ENCODE measurements at regions not wholly inside any gene's neighbourhood (a gene's known extent, or its start where the extent isn't known, plus 50 kb on each side); places are given as distances from the start of the nearest gene placed in this dataset.
"Not testable (repeated sequence)": the region's sequence is repeated elsewhere in the genome, so short reads cannot be mapped to it uniquely, and the experiment has no call there.

DNA sequence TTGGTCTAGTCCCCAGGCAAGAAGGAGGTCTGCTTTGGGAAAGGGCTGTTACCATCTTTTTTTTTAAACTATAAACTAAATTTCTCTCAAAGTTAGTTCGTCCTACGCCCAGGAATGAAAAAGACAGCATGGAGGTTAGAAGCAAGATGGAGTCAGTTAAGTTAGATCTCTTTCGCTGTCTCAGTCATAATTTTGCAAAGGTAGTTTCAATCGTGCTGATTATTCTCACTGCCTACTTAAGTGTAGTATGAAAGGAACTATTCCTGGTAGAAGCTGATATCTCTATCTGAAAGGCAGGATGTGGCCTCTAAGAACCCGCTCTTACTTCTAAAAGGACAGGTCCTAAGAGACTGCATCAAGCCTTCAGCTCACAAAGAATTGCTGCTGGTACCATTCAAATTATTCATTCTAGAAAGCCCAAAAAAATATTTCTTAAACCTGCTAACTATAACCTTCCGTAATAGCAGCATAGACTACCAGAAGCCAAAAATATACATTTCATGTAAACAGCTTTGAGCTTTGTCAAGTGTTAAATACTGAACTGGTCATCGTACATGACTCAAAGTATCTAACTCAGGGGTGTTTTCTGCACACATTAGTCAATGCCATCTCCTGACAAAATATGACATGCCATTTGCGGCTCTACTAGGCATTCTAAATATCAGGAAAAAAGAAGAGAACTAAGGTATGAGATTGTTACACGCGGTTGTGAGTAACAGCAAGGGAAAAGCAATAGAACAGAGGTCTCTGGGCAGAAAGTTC is 96.0 kb upstream of the CCDC80 start:
- DNase-seq, result peak; percentile 19

DNA sequence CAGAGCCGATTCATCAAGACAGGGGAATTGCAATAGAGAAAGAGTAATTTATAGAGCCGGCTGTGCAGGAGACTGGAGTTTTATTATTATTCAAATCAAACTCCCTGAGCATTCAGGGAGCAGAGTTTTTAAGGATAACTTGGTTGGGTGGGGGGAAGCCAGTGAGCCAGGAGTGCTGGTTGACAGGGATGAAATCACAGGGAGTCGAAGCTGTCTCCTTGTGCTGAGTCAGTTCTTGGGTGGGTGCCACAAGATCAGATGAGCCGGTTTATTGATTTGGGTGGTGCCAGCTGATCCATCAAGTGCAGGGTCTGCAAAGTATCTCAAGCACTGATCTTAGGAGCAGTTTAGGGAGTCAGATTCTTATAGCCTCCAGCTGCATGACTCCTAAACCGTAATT is 95.4 kb upstream of the CCDC80 start:
- DNase-seq, result no peak

DNA sequence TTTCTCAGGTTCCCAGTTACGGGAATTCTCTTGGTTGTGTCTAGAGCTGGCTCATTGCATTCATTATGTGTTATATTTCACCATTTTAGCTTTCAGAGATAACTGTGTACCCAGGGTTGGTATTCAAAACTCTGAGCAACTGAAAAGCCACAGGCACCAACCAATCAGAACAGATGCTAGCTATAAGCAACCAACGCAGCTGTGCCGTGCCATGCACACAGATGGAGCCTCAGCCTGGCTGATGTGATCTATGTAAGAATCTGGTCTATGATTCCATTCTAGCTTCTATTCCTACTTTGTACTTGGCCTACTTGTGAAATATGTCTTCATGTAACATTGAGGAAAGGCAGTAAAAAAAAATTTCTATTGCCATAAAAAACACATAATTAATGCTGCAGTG is 95.0 kb upstream of the CCDC80 start:
- no peak for DNase-seq

DNA sequence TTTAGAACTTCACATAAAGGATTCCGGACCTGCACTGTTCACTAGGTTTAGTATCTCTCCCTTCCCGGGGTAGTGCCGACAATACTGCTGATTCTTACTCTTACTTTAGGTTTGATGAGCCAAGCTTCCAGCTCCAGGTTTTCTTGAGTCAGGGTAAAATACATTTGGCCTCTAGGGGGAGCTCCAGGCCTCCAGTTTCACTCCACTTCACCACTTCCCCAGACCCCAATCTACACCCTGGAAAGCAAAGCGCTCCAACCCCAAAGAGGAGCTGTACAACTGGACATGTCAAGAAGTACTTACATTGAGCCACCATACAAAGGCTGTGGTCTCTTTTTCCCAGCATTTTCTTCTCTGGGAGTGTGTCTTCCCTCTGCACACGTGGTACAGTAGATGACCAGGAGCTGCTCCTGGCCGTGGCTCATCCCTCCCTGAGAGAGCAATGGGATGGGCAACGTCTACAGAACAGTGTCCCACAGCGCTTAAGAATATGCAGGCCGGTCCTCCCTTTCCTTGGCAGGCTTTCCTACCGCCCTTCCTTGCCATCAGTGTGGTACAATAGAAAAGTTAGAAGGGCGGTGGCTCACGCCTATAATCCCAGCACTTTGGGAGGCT is 93.9 kb upstream of the CCDC80 start:
- DNase-seq, result peak; percentile 81

DNA sequence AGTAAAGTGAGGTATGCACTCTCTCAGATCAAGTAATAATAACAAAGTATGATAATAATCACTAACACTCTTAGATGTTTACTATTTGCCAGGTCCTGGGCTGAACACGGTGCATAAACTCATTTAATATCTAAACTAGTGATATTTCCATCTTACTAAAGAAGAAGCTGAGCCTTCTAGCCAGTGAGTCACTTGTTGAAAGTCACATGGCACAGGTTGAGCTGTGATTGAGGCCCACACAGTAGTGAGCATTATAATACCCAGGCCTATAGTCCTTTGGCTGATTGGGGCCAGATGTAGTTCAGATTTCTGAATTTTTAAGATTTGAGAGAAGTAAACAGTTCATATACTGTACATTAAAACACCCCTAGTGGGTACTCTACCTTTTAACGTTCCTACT is 93.2 kb upstream of the CCDC80 start:
- no peak for DNase-seq

DNA sequence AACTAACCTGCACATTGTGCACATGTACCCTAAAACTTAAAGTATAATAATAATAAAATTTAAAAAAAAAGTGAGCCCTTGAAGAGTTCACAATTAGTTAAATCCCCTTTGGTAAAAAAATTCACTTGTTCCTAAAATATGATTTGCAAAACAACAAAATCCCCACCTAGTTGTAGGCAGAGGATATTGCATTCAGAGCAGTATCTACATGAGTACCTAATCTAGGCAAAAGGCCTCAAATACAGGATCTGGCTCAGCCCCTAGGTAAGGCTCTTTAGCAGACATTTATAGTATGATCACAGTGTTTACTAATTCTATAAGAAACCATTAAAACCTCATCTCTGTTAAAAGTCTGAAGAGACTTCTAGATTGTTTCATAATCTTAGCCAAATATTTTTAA is 89.3 kb upstream of the CCDC80 start:
- no peak for DNase-seq

DNA sequence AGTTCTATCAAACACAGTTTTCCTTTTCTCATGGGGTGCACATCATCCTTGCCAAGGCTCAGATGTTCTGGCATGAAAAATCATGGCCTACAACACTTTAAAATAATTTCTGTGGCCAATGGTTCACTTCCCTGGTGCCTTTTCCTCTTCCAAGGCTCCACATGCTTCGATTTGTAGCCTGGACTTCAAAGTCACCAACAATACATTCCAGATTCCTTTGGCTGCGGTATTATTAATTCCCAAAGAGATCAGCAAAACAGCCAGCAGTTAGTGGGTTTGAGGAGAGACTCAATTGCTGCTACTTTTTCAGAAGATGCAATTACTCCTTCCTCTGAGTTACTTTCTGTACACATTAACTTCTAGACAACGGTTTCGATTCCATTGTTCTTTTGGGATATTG is 80.3 kb upstream of the CCDC80 start:
- DNase-seq, result no peak

DNA sequence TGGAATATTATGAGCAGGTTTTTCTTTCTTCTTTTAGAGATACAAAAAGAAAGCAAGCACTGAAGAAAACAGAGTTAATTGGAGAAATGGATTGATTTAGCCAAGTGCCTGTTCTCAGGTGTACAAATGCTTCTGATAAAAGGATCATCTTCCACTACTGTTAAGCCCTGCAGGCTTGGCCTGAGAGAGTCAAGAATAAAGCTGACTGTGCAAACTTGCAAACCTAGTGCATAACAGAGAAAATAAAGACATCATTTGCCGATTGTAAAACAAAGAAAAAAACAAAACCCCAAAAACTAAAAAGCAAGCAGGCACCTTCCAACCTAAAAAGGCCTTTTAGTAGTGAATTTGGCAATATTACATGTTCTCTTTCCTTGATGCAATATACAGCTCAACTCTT is 78.0 kb upstream of the CCDC80 start:
- DNase-seq, result no peak

DNA sequence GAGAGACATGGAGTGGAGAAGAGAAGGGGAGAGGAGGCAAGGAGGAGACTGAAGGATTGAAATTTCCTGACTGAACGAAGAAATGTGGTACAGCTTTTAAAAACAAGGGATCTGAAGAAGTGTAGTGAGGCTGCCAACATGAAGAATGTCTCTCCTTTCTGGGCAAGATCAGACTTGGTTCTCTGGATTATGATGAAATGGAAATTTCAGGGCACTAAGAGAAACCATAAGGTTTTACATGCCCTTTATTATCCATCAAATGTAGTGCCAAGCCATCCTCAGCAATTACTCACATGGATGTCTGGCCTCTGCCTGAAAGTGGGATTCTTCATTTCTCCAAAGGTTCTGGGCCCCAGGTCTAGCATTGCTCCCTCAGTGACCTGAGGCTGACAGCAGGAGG is 77.6 kb upstream of the CCDC80 start:
- DNase-seq, result no peak

DNA sequence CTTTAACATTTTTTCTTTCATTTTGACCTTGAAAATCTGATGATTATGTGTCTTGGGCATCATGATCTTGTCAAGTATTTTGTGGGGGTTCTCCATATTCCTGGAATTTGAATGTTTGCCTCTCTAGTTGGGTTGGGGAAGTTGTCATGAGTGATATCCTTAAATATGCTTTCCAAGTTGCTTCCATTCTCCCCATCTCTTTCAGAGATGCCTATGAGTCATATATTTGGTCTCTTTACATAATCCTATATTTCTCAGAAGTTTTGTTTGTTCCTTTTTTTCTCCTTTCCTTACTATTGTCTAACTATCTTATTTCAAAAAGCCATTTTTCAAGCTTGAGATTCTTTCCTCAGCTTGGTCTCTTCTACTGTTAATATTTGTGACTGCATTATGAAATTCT is 69.0 kb upstream of the CCDC80 start:
- no peak for DNase-seq

DNA sequence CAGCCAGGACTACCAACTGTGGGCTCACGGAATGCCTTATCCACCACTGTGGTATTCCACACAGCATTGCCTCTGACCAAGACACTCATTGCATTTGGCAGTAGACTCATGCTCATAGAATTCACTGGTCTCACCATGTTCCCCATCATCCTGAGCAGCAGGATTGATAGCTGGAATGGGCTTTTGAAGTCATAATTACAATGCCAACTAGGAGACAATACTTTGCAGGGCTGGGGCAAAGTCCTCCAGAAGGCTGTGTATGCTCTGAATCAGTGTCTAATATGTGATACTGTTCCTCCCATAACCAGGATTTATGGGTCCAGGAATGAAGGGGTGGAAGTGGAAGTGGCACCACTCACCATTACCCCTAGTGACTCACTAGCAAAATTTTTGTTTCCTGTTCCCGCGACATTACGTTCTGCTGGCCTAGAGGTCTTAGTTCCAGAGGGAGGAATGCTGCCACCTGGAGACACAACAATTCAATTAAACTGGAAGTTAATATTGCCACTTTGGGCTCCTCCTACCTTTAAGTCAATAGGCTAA is 58.6 kb upstream of the CCDC80 start:
- DNase-seq, result peak; percentile 16

DNA sequence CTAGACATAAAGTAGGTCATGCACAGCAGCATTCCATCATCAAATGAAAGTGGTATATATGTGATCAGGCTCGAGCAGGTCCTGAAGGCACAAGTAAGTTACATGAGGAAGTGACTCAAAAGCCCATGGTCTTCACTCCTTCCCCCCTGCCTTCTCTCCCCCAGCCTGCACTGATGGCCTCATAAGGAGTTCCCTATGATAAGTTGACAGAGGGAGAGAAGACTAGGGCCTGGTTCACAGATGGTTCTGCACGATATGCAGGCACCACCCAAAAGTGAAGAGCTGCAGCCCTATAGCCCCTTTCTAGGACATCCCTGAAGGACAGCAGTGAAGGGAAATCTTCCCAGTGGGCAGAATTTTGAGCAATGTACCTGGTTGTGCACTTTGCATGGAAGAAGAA is 57.5 kb upstream of the CCDC80 start:
- peak; percentile 70 for DNase-seq

DNA sequence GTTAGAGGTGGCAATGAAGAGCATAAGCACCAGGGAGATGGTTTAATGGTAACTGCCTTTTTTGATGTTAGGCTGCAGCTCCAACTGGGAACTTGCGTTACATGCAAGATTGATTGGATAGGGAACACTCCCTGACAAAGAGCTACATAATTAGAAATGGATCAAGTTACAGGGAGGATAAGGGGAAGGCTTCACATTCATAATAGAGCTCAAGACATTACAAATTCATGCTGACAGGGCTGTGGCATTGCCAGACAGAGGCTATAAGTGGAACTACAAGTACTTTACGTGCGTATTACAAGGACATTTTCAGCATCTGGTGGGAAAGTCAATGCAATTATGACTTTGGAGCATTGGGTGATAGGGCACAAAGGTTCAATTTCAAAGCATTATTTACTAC is 55.3 kb upstream of the CCDC80 start:
- DNase-seq, result not testable (repeated sequence)

DNA sequence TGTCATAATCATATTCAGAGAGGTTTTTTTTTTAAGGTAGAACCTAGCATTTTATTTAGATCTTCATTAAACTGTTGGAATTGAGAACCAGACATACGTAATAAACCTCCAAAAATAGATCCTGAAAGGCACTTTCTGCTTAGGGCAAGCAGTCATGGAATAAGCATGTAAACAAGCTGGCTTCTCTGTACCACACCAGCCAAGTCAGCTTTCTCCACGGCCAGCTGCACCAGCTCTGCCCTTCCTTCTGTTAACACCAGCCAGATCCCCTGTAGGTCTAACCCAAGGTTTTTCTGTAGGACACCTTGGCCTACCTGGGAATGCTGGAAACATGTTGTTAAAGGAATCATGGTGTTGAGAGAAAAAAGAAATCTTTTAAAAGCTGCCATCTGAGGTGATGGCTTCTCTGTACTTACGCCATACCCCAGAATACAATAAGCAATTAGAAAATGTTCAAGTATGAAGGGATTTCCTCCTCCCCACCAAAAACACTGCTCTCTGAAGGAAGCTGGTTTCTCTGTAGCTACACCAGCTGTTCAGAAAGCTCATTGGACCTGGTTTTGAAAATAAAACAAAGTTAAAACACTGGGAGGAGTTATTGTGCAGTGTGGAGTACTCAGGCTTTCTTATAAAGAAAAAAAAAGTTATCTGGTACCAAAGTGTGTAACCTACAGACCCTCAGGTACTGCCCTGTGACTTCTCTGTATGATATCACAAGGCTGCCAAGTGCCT is 54.6 kb upstream of the CCDC80 start:
- DNase-seq, result not testable (repeated sequence)

DNA sequence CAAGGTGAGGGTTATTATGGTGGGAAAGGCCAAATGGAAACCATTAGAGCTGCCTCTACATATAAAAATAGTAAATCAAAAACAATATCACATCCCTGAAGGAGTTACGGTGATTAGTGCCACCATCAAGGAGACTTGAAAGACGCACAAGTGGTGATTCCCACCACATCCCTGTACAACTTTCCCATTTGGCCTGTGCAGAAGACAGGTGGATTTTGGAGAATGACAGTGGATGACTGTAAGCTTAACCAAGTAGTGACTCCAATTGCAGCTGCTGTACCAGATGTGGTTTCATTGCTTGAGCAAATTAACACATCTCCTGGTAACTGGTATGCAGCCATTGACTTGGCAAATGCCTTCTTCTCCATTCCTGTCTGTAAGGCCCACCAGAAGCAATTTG is 54.0 kb upstream of the CCDC80 start:
- not testable (repeated sequence) for DNase-seq

DNA sequence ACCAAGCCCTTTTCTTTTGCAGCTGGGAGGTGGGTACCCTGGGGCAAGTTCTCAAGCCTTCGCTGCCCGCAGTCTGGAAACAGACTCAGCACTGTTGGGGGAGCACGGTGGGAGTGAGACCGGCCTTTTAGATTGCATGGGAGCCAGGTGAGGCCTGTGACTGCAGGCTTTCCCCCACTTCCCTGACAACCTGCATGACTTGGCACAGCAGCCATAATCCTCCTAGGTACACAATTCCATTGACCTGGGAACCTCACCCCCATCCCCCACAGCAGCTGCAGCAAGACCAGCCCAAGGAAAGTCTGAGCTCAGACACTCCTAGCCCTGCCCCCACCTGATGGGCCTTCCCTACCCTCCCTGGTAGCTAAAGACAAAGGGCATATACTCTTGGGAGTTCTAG is 52.2 kb upstream of the CCDC80 start:
- DNase-seq, result no peak

Measured in hematopoietic multipotent progenitor cell treated with erythropoietin and hydrocortisone succinate and interleukin-3 and kit ligand, for 8 days (in vitro differentiated cells).